ENCODE measurements at regions not wholly inside any gene's neighbourhood (a gene's known extent, or its start where the extent isn't known, plus 50 kb on each side); places are given as distances from the start of the nearest gene placed in this dataset.

- Histone ChIP-seq H3K4me3 (ENCODE audit: low read length) (no peak overlapping the region), H3K27ac (ENCODE audit: low read depth, low read length) (no peak overlapping the region), H3K4me1 (ENCODE audit: control insufficient read depth, insufficient read depth, low read length) (no peaks in the 10 kb centered on the region), H3K27me3 (ENCODE audit: control insufficient read depth, insufficient read depth, low read length) (no peaks in the 10 kb centered on the region), H3K9ac (ENCODE audit: low read length) (no peak overlapping the region), H3K36me3 (ENCODE audit: control insufficient read depth, insufficient read depth, low read length) (no peaks in the 10 kb centered on the region)
These were observed 2423.4 kb downstream of the LRRC4C start for GRCh38 chr11:39036021-39036420.

- H3K27ac ChIP-seq (ENCODE audit: low read depth, low read length), result no peak overlapping the region
- H3K4me1 ChIP-seq (ENCODE audit: control insufficient read depth, insufficient read depth, low read length), result no peaks in the 10 kb centered on the region
- no peak overlapping the region for H3K4me3 ChIP-seq (ENCODE audit: low read length)
- no peaks in the 10 kb centered on the region for H3K36me3 ChIP-seq (ENCODE audit: control insufficient read depth, insufficient read depth, low read length)
- H3K9ac ChIP-seq (ENCODE audit: low read length), result no peak overlapping the region
- H3K27me3 ChIP-seq (ENCODE audit: control insufficient read depth, insufficient read depth, low read length), result no peaks in the 10 kb centered on the region
These were observed 2423.5 kb upstream of the RAG2 start for GRCh38 chr11:39021539-39021938.

- H3K36me3 ChIP-seq (ENCODE audit: control insufficient read depth, insufficient read depth, low read length), result no peaks in the 10 kb centered on the region
- H3K27me3 ChIP-seq (ENCODE audit: control insufficient read depth, insufficient read depth, low read length), result no peaks in the 10 kb centered on the region
- H3K9ac ChIP-seq (ENCODE audit: low read length), result no peak overlapping the region
- no peak overlapping the region for H3K4me3 ChIP-seq (ENCODE audit: low read length)
- no peak overlapping the region for H3K27ac ChIP-seq (ENCODE audit: low read depth, low read length)
- no peaks in the 10 kb centered on the region for H3K4me1 ChIP-seq (ENCODE audit: control insufficient read depth, insufficient read depth, low read length)
These were observed 2413.8 kb upstream of the RAG2 start for GRCh38 chr11:39011797-39012196.

DNA sequence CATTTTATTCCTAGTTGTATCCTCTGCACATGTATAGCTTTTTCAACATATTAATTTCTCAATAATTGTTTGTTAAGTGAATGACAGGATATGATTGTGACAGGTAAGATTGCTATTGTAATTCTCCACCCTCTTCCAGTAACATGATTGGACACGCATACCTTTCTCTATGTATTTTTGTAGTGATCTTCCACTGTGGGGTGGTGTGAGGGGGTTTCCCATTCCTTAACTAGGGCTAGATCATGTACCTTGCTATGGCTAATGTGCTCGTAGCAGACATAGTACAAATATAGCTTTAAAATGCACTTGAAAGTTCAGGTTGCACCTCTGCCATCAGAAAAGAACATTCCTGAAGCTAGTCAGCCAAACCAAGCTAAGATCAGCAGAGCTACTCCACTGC, 2392.8 kb upstream of the RAG2 start:
- H3K4me1 ChIP-seq (ENCODE audit: control insufficient read depth, insufficient read depth, low read length), result no peaks in the 10 kb centered on the region
- no peaks in the 10 kb centered on the region for H3K27me3 ChIP-seq (ENCODE audit: control insufficient read depth, insufficient read depth, low read length)
- no peaks in the 10 kb centered on the region for H3K36me3 ChIP-seq (ENCODE audit: control insufficient read depth, insufficient read depth, low read length)
- no peak overlapping the region for H3K4me3 ChIP-seq (ENCODE audit: low read length)
- H3K9ac ChIP-seq (ENCODE audit: low read length), result no peak overlapping the region
- no peak overlapping the region for H3K27ac ChIP-seq (ENCODE audit: low read depth, low read length)

GRCh38 chr11:38990139-38990538, 2392.1 kb upstream of the RAG2 start:
- Histone ChIP-seq H3K27ac (ENCODE audit: low read depth, low read length) (no peak overlapping the region), H3K36me3 (ENCODE audit: control insufficient read depth, insufficient read depth, low read length) (no peaks in the 10 kb centered on the region), H3K27me3 (ENCODE audit: control insufficient read depth, insufficient read depth, low read length) (no peaks in the 10 kb centered on the region), H3K4me1 (ENCODE audit: control insufficient read depth, insufficient read depth, low read length) (no peaks in the 10 kb centered on the region), H3K9ac (ENCODE audit: low read length) (no peak overlapping the region), H3K4me3 (ENCODE audit: low read length) (no peak overlapping the region)

GRCh38 chr11:38988908-38989307, 2390.9 kb upstream of the RAG2 start:
- Histone ChIP-seq H3K9ac (ENCODE audit: low read length) (no peak overlapping the region), H3K36me3 (ENCODE audit: control insufficient read depth, insufficient read depth, low read length) (no peaks in the 10 kb centered on the region), H3K27ac (ENCODE audit: low read depth, low read length) (no peak overlapping the region), H3K4me1 (ENCODE audit: control insufficient read depth, insufficient read depth, low read length) (no peaks in the 10 kb centered on the region), H3K27me3 (ENCODE audit: control insufficient read depth, insufficient read depth, low read length) (no peaks in the 10 kb centered on the region), H3K4me3 (ENCODE audit: low read length) (no peak overlapping the region)

- Histone ChIP-seq H3K4me1 (ENCODE audit: control insufficient read depth, insufficient read depth, low read length) (no peaks in the 10 kb centered on the region), H3K36me3 (ENCODE audit: control insufficient read depth, insufficient read depth, low read length) (no peaks in the 10 kb centered on the region), H3K4me3 (ENCODE audit: low read length) (no peak overlapping the region), H3K27me3 (ENCODE audit: control insufficient read depth, insufficient read depth, low read length) (no peaks in the 10 kb centered on the region), H3K9ac (ENCODE audit: low read length) (no peak overlapping the region), H3K27ac (ENCODE audit: low read depth, low read length) (no peak overlapping the region)
These were observed 2374.2 kb upstream of the RAG2 start for GRCh38 chr11:38972220-38972619.

DNA sequence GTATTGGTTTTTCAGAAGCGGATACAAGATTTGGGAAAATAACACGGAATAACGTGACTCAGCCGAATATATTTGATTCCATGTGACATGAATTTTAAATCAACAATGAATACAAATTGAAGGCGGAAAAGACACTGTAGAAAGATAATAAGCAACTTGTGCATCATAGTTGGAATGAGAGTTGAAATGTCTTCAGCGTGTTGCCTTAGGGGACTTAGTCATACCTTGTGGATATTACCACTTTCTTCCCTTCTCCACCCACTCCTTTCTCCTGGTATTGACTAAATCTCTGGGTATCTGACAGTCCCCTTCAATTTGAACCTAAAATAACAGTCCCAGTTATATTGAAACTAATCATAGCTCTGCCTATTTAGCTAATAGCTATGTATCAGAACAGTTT, 2373.1 kb upstream of the RAG2 start:
- Histone ChIP-seq H3K27me3 (ENCODE audit: control insufficient read depth, insufficient read depth, low read length) (no peaks in the 10 kb centered on the region), H3K36me3 (ENCODE audit: control insufficient read depth, insufficient read depth, low read length) (no peaks in the 10 kb centered on the region), H3K4me3 (ENCODE audit: low read length) (no peak overlapping the region), H3K4me1 (ENCODE audit: control insufficient read depth, insufficient read depth, low read length) (no peaks in the 10 kb centered on the region), H3K27ac (ENCODE audit: low read depth, low read length) (no peak overlapping the region), H3K9ac (ENCODE audit: low read length) (no peak overlapping the region)

GRCh38 chr11:38968951-38969350, 2370.9 kb upstream of the RAG2 start:
- Histone ChIP-seq H3K27me3 (ENCODE audit: control insufficient read depth, insufficient read depth, low read length) (no peaks in the 10 kb centered on the region), H3K4me3 (ENCODE audit: low read length) (no peak overlapping the region), H3K4me1 (ENCODE audit: control insufficient read depth, insufficient read depth, low read length) (no peaks in the 10 kb centered on the region), H3K27ac (ENCODE audit: low read depth, low read length) (no peak overlapping the region), H3K9ac (ENCODE audit: low read length) (no peak overlapping the region), H3K36me3 (ENCODE audit: control insufficient read depth, insufficient read depth, low read length) (no peaks in the 10 kb centered on the region)

DNA sequence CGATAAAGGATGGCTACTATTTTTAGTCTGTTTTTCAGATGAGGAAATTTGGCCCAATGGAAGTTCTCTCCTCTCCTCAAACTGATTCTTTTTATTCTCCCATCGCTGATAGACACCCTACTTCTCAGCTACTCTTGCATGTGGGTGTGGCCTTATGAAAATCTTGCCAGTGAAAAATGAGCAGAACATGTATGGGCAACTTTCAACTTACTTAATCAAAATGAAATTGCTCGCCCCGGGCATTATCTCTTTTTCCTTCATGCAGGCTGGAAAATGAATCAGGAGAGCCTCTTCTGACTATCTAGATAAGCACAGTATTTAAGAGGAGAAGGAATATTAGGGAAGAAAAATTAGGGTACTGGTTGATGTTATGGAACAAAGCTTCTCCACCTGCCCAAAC, 2354.7 kb upstream of the RAG2 start:
- Histone ChIP-seq H3K27ac (ENCODE audit: low read depth, low read length) (no peak overlapping the region), H3K36me3 (ENCODE audit: control insufficient read depth, insufficient read depth, low read length) (no peaks in the 10 kb centered on the region), H3K9ac (ENCODE audit: low read length) (no peak overlapping the region), H3K4me1 (ENCODE audit: control insufficient read depth, insufficient read depth, low read length) (no peaks in the 10 kb centered on the region), H3K27me3 (ENCODE audit: control insufficient read depth, insufficient read depth, low read length) (no peaks in the 10 kb centered on the region), H3K4me3 (ENCODE audit: low read length) (no peak overlapping the region)

DNA sequence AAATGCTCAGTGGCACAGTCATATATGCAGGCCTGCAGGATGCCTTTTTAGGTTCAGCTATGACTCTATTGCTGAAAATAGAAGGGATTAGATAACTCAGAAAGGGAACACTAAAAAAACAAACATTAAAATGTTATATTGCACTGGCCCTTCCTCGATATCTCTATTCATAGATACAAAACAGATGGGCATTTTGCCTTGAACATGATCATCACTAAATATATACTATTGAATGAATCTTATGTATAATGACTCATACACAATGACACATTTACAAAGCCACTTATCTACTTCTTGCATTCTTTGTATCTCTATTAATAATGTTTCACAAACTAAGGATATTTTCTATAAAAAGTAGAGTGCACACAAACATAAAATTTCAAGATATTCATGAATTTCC, 2352.8 kb upstream of the RAG2 start:
- H3K27ac ChIP-seq (ENCODE audit: low read depth, low read length), result no peak overlapping the region
- no peaks in the 10 kb centered on the region for H3K27me3 ChIP-seq (ENCODE audit: control insufficient read depth, insufficient read depth, low read length)
- no peaks in the 10 kb centered on the region for H3K36me3 ChIP-seq (ENCODE audit: control insufficient read depth, insufficient read depth, low read length)
- H3K9ac ChIP-seq (ENCODE audit: low read length), result no peak overlapping the region
- H3K4me3 ChIP-seq (ENCODE audit: low read length), result no peak overlapping the region
- H3K4me1 ChIP-seq (ENCODE audit: control insufficient read depth, insufficient read depth, low read length), result no peaks in the 10 kb centered on the region

DNA sequence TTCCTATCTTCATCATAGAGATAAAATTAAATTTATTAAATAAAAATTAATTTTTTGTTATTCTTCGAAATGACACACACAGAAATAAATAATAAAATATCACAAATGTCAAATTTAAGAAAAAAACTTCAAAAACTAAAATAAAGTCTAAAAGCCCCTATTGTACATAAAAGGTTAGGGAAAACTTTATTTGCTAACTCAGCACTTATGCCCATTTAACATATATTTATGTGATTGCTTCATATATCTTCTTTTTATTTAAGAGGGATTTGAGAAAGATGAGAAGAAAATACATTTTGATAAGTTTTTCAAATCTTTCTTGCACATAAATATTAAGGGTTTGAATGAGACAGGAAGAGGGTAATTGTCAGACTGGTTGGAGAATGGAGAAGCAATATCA, 2350.4 kb upstream of the RAG2 start:
- no peak overlapping the region for H3K9ac ChIP-seq (ENCODE audit: low read length)

DNA sequence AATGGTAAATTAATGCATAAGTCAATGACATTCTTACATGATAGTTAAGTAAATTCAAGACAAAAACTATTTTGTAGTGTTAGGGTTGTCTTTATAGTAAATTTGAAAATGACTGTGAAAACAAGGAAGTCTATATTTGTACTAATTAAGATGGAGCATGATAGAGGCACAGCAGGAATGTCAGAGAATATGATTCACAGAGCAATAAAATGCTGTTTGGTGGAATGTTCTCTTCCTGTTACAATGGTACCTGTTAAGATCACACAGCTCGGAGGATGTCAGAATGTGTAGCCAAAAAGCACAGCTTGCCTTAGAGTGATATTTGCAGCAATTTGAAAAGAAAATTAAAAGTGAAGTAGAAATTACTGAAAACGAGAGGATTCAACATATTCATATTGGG, 2339.7 kb upstream of the RAG2 start:
- no peak overlapping the region for H3K27ac ChIP-seq (ENCODE audit: low read depth, low read length)
- no peaks in the 10 kb centered on the region for H3K27me3 ChIP-seq (ENCODE audit: control insufficient read depth, insufficient read depth, low read length)
- H3K4me1 ChIP-seq (ENCODE audit: control insufficient read depth, insufficient read depth, low read length), result no peaks in the 10 kb centered on the region
- H3K36me3 ChIP-seq (ENCODE audit: control insufficient read depth, insufficient read depth, low read length), result no peaks in the 10 kb centered on the region
- no peak overlapping the region for H3K4me3 ChIP-seq (ENCODE audit: low read length)
- no peak overlapping the region for H3K9ac ChIP-seq (ENCODE audit: low read length)

More for the DNA sequence above, 2350.4 kb upstream of the RAG2 start:
- Histone ChIP-seq H3K4me1 (ENCODE audit: control insufficient read depth, insufficient read depth, low read length) (no peaks in the 10 kb centered on the region), H3K4me3 (ENCODE audit: low read length) (no peak overlapping the region), H3K27me3 (ENCODE audit: control insufficient read depth, insufficient read depth, low read length) (no peaks in the 10 kb centered on the region), H3K36me3 (ENCODE audit: control insufficient read depth, insufficient read depth, low read length) (no peaks in the 10 kb centered on the region), H3K27ac (ENCODE audit: low read depth, low read length) (no peak overlapping the region)

- H3K4me1 ChIP-seq (ENCODE audit: control insufficient read depth, insufficient read depth, low read length), result no peaks in the 10 kb centered on the region
- no peak overlapping the region for H3K4me3 ChIP-seq (ENCODE audit: low read length)
- H3K27ac ChIP-seq (ENCODE audit: low read depth, low read length), result no peak overlapping the region
- no peaks in the 10 kb centered on the region for H3K36me3 ChIP-seq (ENCODE audit: control insufficient read depth, insufficient read depth, low read length)
- H3K9ac ChIP-seq (ENCODE audit: low read length), result no peak overlapping the region
- H3K27me3 ChIP-seq (ENCODE audit: control insufficient read depth, insufficient read depth, low read length), result no peaks in the 10 kb centered on the region
These were observed 2337.9 kb upstream of the RAG2 start for GRCh38 chr11:38935941-38936340.
